ENCODE measurements at regions not wholly inside any gene's neighbourhood (a gene's known extent, or its start where the extent isn't known, plus 50 kb on each side); places are given as distances from the start of the nearest gene placed in this dataset.
"Not testable (repeated sequence)": the region's sequence is repeated elsewhere in the genome, so short reads cannot be mapped to it uniquely, and the experiment has no call there.

- peaks cover 13% of the 10 kb centered on the region for H3K4me1 Mint-ChIP-seq
- ATAC-seq (ENCODE audit: low read depth); H3K4me3 Mint-ChIP-seq: not testable (repeated sequence)
These were observed 51.9 kb downstream of the DIPK2A start for GRCh38 chr3:144023543-144023942.

DNA sequence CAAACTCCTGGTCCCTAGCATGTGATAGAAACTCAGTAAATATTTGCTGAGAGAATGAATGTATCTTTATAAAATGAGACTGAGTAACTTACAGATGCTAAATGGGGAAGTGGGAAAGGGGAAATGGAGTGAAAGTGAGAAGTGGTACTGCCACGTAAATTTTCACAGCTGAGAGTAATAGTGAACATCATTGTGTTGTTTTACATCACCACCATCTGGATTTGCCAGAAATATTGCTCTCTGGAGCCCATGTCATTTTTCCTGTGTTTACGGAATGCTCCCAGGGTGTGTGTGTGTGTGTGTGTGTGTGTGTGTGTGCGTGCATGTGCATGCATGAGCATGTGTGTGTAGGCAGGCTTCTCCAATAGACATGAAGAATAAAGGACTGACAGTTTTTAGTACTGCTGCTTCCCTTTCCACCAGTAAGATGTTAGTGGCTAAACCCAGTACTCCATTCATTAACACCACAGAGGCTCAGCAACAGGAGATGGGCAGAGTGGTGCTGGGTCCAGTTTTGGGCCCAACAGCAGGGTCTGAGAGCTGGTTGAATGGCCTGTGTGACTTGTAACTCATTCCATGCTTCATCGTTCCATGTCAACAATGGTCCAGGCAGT, 57.3 kb downstream of the DIPK2A start:
- ATAC-seq (ENCODE audit: low read depth) (peak; percentile 97), DNase-seq (ENCODE audit: low spot score in 2 of 2) (peak; percentile 11 to 35)
- peak overlapping the region; percentile 70 for H3K27ac Mint-ChIP-seq
- H3K36me3 Mint-ChIP-seq = no peaks in the 10 kb centered on the region
- H3K27me3 Mint-ChIP-seq = no peaks in the 10 kb centered on the region
- no peaks in the 10 kb centered on the region for H3K9me3 Mint-ChIP-seq
- H3K4me3 Mint-ChIP-seq = no peak overlapping the region
- peaks cover 26% of the 10 kb centered on the region for H3K4me1 Mint-ChIP-seq

More at GRCh38 chr3:144023543-144023942, 51.9 kb downstream of the DIPK2A start:
- H3K36me3 Mint-ChIP-seq; DNase-seq (ENCODE audit: low spot score in 2 of 2); H3K27me3 Mint-ChIP-seq; H3K9me3 Mint-ChIP-seq; H3K27ac Mint-ChIP-seq: not testable (repeated sequence)

GRCh38 chr3:144029769-144030168, 58.1 kb downstream of the DIPK2A start:
- Mint-ChIP-seq H3K4me1 (peaks cover 26% of the 10 kb centered on the region), H3K27ac (peak overlapping the region; percentile 70), H3K27me3 (no peaks in the 10 kb centered on the region), H3K36me3 (no peaks in the 10 kb centered on the region), H3K9me3 (no peaks in the 10 kb centered on the region), H3K4me3 (no peak overlapping the region)
- DNase-seq (ENCODE audit: low spot score in 2 of 2) = no peak
- no peak for ATAC-seq (ENCODE audit: low read depth)

GRCh38 chr3:144031938-144032337, 60.3 kb downstream of the DIPK2A start:
- no peaks in the 10 kb centered on the region for H3K27me3 Mint-ChIP-seq
- H3K27ac Mint-ChIP-seq = no peak overlapping the region
- peaks cover 26% of the 10 kb centered on the region for H3K4me1 Mint-ChIP-seq
- H3K4me3 Mint-ChIP-seq = no peak overlapping the region
- ATAC-seq (ENCODE audit: low read depth) (no peak), DNase-seq (ENCODE audit: low spot score in 2 of 2) (no peak)
- no peaks in the 10 kb centered on the region for H3K9me3 Mint-ChIP-seq
- H3K36me3 Mint-ChIP-seq = no peaks in the 10 kb centered on the region

- DNase-seq (ENCODE audit: low spot score in 2 of 2) (no peak), ATAC-seq (ENCODE audit: low read depth) (no peak)
- H3K27me3 Mint-ChIP-seq = no peaks in the 10 kb centered on the region
- peak overlapping the region; percentile 65 for H3K4me3 Mint-ChIP-seq
- no peaks in the 10 kb centered on the region for H3K9me3 Mint-ChIP-seq
- H3K4me1 Mint-ChIP-seq = peaks cover 26% of the 10 kb centered on the region
- no peaks in the 10 kb centered on the region for H3K36me3 Mint-ChIP-seq
- H3K27ac Mint-ChIP-seq = peak overlapping the region; percentile 31
These were observed 61.1 kb downstream of the DIPK2A start for GRCh38 chr3:144032531-144033239.

GRCh38 chr3:144033240-144033589, 61.6 kb downstream of the DIPK2A start:
- Mint-ChIP-seq H3K36me3 (no peaks in the 10 kb centered on the region), H3K27me3 (no peaks in the 10 kb centered on the region), H3K9me3 (no peaks in the 10 kb centered on the region), H3K4me3 (no peak overlapping the region), H3K4me1 (peaks cover 24% of the 10 kb centered on the region), H3K27ac (peak overlapping the region; percentile 31)
- DNase-seq (ENCODE audit: low spot score in 2 of 2) (no peak), ATAC-seq (ENCODE audit: low read depth) (no peak)

GRCh38 chr3:144033863-144034262, 62.2 kb downstream of the DIPK2A start:
- no peak overlapping the region for H3K27ac Mint-ChIP-seq
- no peaks in the 10 kb centered on the region for H3K27me3 Mint-ChIP-seq
- ATAC-seq (ENCODE audit: low read depth) (no peak), DNase-seq (ENCODE audit: low spot score in 2 of 2) (no peak)
- H3K4me3 Mint-ChIP-seq = no peak overlapping the region
- no peaks in the 10 kb centered on the region for H3K36me3 Mint-ChIP-seq
- peaks cover 18% of the 10 kb centered on the region for H3K4me1 Mint-ChIP-seq
- no peaks in the 10 kb centered on the region for H3K9me3 Mint-ChIP-seq

- Mint-ChIP-seq H3K27me3 (peaks cover 3% of the 10 kb centered on the region), H3K36me3 (no peaks in the 10 kb centered on the region), H3K27ac (no peak overlapping the region), H3K4me1 (peaks cover 9% of the 10 kb centered on the region), H3K9me3 (no peaks in the 10 kb centered on the region), H3K4me3 (no peak overlapping the region)
- ATAC-seq (ENCODE audit: low read depth) (no peak), DNase-seq (ENCODE audit: low spot score in 2 of 2) (no peak)
These were observed 63.2 kb downstream of the DIPK2A start for GRCh38 chr3:144034715-144035290.

GRCh38 chr3:144036498-144036897, 64.9 kb downstream of the DIPK2A start:
- H3K4me1 Mint-ChIP-seq = peaks cover 2% of the 10 kb centered on the region
- DNase-seq (ENCODE audit: low spot score in 2 of 2) (no peak), ATAC-seq (ENCODE audit: low read depth) (no peak)
- no peaks in the 10 kb centered on the region for H3K9me3 Mint-ChIP-seq
- no peak overlapping the region for H3K4me3 Mint-ChIP-seq
- no peaks in the 10 kb centered on the region for H3K36me3 Mint-ChIP-seq
- peaks cover 4% of the 10 kb centered on the region for H3K27me3 Mint-ChIP-seq
- no peak overlapping the region for H3K27ac Mint-ChIP-seq

- no peaks in the 10 kb centered on the region for H3K9me3 Mint-ChIP-seq
- no peaks in the 10 kb centered on the region for H3K36me3 Mint-ChIP-seq
- no peak overlapping the region for H3K27ac Mint-ChIP-seq
- H3K4me3 Mint-ChIP-seq = no peak overlapping the region
- H3K27me3 Mint-ChIP-seq = peaks cover 4% of the 10 kb centered on the region
- H3K4me1 Mint-ChIP-seq = no peaks in the 10 kb centered on the region
- ATAC-seq (ENCODE audit: low read depth) (no peak), DNase-seq (ENCODE audit: low spot score in 2 of 2) (no peak)
These were observed 68.0 kb downstream of the DIPK2A start for GRCh38 chr3:144039661-144040060.

DNA sequence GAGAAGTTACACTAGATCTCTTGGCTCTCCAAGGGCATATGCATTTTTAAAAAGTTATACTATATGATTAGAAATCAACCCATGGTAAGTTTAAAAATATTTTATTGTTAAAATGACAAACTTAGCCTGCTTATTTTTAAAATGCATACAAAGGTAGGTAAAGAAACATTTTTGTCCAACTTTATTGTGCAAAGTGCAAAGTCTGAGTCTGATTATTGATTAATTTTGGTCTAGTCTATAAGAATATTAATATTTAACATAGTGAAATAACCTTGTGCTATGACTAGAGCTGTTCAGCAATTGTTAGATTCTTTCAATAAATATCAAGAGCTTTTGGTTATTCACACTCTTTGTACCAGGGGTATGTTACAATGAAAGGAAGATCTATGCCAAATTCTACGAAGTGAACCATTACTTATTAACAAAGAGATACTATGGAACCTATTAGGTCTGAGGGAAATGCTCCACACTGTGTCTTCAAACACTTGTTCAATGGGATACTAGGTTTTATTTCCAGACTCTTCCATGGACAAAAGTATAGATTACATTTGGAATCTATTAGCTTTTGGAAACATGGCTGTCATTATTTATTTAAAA, 70.4 kb downstream of the DIPK2A start:
- Mint-ChIP-seq H3K4me1 (no peaks in the 10 kb centered on the region), H3K27me3 (peaks cover 4% of the 10 kb centered on the region), H3K4me3 (no peak overlapping the region), H3K36me3 (no peaks in the 10 kb centered on the region), H3K9me3 (no peaks in the 10 kb centered on the region), H3K27ac (no peak overlapping the region)
- DNase-seq (ENCODE audit: low spot score in 2 of 2) (no peak), ATAC-seq (ENCODE audit: low read depth) (no peak)

DNA sequence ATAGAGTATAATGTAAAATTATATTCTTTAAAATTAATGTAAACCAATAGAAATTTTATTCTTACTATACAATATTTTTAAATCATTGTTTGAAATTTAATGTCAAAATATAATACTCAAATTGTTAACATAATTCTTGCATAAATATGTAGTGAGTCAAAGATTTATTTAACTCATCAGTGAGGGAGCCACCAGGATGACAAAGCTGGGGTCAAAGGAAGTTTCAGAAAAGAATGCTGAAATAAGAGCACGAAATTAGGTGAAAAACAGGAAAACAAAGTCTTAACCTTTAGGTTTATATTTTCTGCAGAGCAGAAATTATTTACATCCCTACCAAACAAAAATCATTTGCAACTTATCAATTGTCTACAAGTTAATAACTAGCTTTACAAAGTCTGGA, 74.1 kb downstream of the DIPK2A start:
- Mint-ChIP-seq H3K36me3 (no peaks in the 10 kb centered on the region), H3K27ac (no peak overlapping the region), H3K4me3 (no peak overlapping the region), H3K27me3 (no peaks in the 10 kb centered on the region), H3K9me3 (no peaks in the 10 kb centered on the region), H3K4me1 (no peaks in the 10 kb centered on the region)
- ATAC-seq (ENCODE audit: low read depth) = no peak
- no peak for DNase-seq (ENCODE audit: low spot score in 2 of 2)

GRCh38 chr3:144049374-144049773, 77.8 kb downstream of the DIPK2A start:
- Mint-ChIP-seq H3K27me3 (no peaks in the 10 kb centered on the region), H3K27ac (no peak overlapping the region), H3K9me3 (no peaks in the 10 kb centered on the region), H3K36me3 (no peaks in the 10 kb centered on the region), H3K4me1 (no peaks in the 10 kb centered on the region), H3K4me3 (no peak overlapping the region)
- no peak for DNase-seq (ENCODE audit: low spot score in 2 of 2)
- no peak for ATAC-seq (ENCODE audit: low read depth)

DNA sequence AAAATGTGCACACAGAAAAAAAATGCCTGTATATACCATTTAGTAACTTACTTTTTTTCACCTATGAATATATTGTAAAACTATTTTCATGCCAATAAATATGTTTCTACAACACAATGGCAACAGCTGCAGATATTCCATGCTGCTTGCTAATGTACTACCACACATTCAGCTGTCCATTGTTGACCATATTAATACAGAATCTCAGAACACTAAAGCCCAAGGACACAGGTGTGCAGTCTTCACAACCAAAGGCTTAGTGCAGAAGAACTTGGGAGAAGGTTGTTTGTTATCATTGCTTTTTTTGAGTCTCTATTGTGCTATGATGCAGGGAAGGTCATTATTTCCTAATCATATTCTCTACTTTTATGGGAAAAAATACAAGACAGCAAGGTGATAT, 79.6 kb downstream of the DIPK2A start:
- H3K4me3 Mint-ChIP-seq = no peak overlapping the region
- ATAC-seq (ENCODE audit: low read depth) (no peak), DNase-seq (ENCODE audit: low spot score in 2 of 2) (no peak)
- no peak overlapping the region for H3K27ac Mint-ChIP-seq
- no peaks in the 10 kb centered on the region for H3K9me3 Mint-ChIP-seq
- H3K36me3 Mint-ChIP-seq = no peaks in the 10 kb centered on the region
- no peaks in the 10 kb centered on the region for H3K4me1 Mint-ChIP-seq
- no peaks in the 10 kb centered on the region for H3K27me3 Mint-ChIP-seq
